ENCODE measurements at regions not wholly inside any gene's neighbourhood (a gene's known extent, or its start where the extent isn't known, plus 50 kb on each side); places are given as distances from the start of the nearest gene placed in this dataset.
A peak's percentile ranks its signal among the peaks of the same experiment; 100 is the strongest.

DNA sequence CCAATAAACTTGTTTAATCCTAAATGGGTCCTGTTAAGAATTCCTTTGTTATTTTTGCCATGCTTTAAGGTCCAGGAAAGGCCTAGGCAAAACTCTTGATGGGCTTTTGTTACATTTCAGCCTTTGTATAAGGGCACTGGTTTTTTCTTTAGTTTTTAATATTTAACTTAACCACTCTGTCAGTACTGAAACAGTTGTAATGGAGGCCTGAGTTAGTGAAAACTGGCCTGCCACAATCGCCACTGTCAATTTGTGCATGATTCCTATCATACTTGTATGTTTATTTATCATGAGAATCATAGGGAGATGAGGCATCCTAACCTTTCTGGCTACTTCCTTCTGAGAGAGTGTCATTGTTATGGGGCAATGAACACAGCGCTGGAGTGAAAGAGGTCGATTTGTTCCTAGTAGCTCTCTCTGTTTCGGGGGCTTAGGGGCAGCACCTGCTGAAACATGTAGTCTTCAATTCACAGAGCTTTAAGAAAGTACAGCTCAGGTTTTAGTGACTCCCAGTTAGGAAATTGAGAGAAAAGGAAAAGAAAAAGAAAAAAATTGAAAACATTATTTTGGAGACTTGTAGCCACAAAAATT lies 393.8 kb upstream of the FSTL5 start:
- DNase-seq (ENCODE audit: low read depth in 1 of 2, low spot score in 2 of 2) = no peak

DNA sequence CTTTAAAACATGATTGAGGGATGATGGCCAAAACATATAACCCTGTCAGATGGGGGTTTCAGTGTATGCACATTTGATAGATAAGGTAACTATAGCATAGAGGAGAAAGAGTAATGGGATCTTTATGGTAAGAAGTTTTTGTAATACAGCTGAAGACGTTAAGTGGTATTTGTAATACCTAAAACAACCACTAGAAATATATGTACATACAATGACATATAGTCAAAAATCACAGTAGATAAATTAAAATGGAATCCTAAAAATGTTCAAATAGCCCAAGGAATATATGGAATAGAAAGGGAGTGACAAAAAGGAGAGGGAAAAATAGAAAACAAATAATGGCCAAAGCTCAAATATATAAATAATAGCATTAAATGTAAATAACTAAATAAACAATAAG lies 371.3 kb upstream of the FSTL5 start:
- Histone ChIP-seq H3K27me3 (replicated peaks) (no peaks in the 10 kb centered on the region), H3K36me3 (no peaks in the 10 kb centered on the region), H3K4me1 (replicated peaks) (no peaks in the 10 kb centered on the region)

More for the DNA sequence above, 393.8 kb upstream of the FSTL5 start:
- Histone ChIP-seq H3K27me3 (replicated peaks) (no peaks in the 10 kb centered on the region), H3K27ac (no peak overlapping the region), H3K36me3 (no peaks in the 10 kb centered on the region), H3K9me3 (replicated peaks) (no peaks in the 10 kb centered on the region), H3K4me1 (replicated peaks) (no peaks in the 10 kb centered on the region), H3K4me3 (no peak overlapping the region)

DNA sequence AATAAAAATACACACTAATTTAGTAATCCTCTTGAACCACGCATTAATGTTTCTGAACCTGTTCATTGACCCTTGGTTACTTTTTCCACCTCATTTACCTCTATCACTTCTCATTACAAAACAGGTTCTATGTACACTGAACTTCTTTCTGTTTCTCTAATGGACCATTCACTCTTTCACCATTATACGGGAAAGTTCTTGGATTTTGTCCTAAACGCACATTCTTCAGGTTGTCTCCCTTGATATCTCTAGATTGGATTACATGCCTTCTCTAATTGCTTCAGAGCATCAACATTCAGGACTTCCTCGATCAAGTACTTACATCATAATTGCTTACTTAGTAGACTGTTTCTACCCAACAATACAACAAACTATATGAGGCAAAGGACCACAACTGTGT lies 359.4 kb upstream of the FSTL5 start:
- Histone ChIP-seq H3K27ac (no peak overlapping the region), H3K9me3 (replicated peaks) (no peaks in the 10 kb centered on the region), H3K27me3 (replicated peaks) (no peaks in the 10 kb centered on the region), H3K36me3 (no peaks in the 10 kb centered on the region), H3K4me1 (replicated peaks) (no peaks in the 10 kb centered on the region), H3K4me3 (no peak overlapping the region)
- DNase-seq (ENCODE audit: low read depth in 1 of 2, low spot score in 2 of 2) = no peak

More for the DNA sequence above, 371.3 kb upstream of the FSTL5 start:
- no peak overlapping the region for H3K4me3 ChIP-seq
- DNase-seq (ENCODE audit: low read depth in 1 of 2, low spot score in 2 of 2) = no peak
- H3K27ac ChIP-seq = no peak overlapping the region
- H3K9me3 ChIP-seq (replicated peaks) = no peaks in the 10 kb centered on the region

DNA sequence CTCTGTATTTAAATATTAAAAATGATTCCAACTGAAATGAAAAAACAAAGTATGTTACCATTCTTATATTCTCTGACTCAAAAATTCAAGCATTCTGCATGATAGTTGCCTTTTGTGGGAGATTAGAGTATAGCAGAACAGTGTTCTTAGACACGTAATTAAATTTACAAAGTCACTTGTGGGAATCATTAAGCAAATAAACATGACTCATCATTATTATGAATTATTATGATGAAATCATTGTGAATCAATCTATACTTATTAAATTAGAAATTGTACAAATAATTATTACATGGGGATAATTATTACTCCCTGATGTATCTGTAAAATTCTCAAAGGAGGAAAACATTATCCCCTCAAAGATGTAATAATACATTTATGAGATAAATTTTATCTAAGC lies 358.9 kb upstream of the FSTL5 start:
- DNase-seq (ENCODE audit: low read depth in 1 of 2, low spot score in 2 of 2) = no peak
- H3K4me3 ChIP-seq = no peak overlapping the region
- no peaks in the 10 kb centered on the region for H3K27me3 ChIP-seq (replicated peaks)
- H3K36me3 ChIP-seq = no peaks in the 10 kb centered on the region
- H3K4me1 ChIP-seq (replicated peaks) = no peaks in the 10 kb centered on the region
- no peaks in the 10 kb centered on the region for H3K9me3 ChIP-seq (replicated peaks)
- no peak overlapping the region for H3K27ac ChIP-seq

DNA sequence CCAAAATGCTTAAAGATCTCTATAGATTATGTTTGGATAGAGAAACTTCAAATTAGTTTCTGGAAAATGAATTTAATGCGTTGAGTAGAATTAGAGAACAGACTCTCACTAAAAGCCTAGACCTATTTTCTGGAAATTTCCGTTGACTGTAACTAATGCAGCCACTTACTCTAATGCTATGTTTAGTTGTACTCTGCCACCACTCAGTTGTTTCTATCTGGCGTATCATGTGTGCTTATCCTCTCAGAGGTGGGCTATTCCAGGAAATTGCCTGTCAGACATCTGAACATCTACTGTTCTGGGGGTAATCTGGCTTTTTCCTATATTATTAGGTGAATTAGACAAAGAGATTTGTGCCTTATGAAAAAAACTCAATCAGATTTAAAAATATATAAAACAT lies 347.1 kb upstream of the FSTL5 start:
- no peaks in the 10 kb centered on the region for H3K36me3 ChIP-seq
- no peaks in the 10 kb centered on the region for H3K9me3 ChIP-seq (replicated peaks)
- H3K4me3 ChIP-seq = no peak overlapping the region
- DNase-seq (ENCODE audit: low read depth in 1 of 2, low spot score in 2 of 2) = no peak
- H3K27me3 ChIP-seq (replicated peaks) = no peaks in the 10 kb centered on the region
- H3K27ac ChIP-seq = no peak overlapping the region
- H3K4me1 ChIP-seq (replicated peaks) = no peaks in the 10 kb centered on the region

DNA sequence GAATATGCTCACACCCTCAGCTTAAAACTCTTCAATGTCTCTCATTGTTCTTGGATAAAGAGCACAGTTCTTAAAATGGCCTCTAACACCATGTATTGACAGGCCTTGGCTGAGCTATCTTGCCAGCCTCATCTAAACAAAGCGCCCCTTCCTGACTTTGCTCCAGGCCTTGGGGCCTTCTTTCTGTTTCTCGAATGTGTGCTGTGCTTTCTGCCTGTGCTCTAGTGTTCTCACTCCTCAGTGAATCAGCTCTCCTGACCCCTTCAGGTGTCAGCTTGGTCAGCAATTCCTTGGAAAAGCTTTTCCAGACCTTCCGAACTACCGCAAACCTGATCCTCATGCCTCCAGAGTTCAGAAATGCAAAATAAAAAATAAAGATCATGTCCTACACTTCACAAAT lies 346.3 kb upstream of the FSTL5 start:
- Histone ChIP-seq H3K9me3 (replicated peaks) (no peaks in the 10 kb centered on the region), H3K27me3 (replicated peaks) (no peaks in the 10 kb centered on the region), H3K36me3 (no peaks in the 10 kb centered on the region), H3K27ac (no peak overlapping the region), H3K4me1 (replicated peaks) (no peaks in the 10 kb centered on the region), H3K4me3 (no peak overlapping the region)
- DNase-seq (ENCODE audit: low read depth in 1 of 2, low spot score in 2 of 2) = no peak

DNA sequence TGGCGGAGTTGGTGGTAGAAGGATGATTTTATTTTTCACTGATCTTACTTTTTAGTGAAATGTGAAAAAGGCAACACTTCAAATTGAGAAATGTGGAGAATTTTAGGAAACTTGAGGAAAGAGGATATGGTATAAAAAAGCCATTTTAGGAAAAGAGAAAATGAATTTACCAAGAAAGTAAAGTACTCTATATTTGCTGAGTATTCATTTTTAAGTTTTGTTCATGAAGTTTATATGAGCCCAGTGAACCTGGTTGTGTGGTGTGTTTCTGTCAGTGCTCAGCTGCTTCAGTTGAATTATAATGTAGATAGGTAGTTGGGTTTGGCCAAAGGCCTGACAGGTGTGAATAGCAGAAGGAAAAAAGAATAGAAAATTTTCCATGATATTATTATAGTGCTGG lies 345.5 kb upstream of the FSTL5 start:
- H3K27me3 ChIP-seq (replicated peaks) = no peaks in the 10 kb centered on the region
- DNase-seq (ENCODE audit: low read depth in 1 of 2, low spot score in 2 of 2) = no peak
- H3K27ac ChIP-seq = no peak overlapping the region
- H3K36me3 ChIP-seq = no peaks in the 10 kb centered on the region
- no peak overlapping the region for H3K4me3 ChIP-seq
- no peaks in the 10 kb centered on the region for H3K9me3 ChIP-seq (replicated peaks)
- H3K4me1 ChIP-seq (replicated peaks) = no peaks in the 10 kb centered on the region

DNA sequence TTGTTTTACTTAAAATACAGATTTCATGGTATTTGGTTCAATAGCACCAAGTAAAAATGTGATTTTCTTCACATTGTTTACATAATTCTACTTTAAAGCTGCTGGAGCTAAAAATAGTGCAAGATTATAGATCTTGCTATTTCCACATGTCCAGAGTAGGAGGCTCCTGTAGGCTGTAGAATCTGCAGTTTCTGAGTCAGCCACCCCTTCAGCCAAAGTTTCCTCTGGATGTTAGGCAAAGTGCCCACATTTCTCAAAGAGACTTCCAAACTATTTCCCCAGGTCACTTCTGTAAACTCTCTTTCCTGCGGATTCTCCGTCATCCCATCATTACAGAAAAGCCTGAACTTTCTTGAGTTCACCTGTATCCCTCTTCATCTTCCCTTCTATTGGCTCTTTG lies 342.5 kb upstream of the FSTL5 start:
- DNase-seq (ENCODE audit: low read depth in 1 of 2, low spot score in 2 of 2) = no peak

DNA sequence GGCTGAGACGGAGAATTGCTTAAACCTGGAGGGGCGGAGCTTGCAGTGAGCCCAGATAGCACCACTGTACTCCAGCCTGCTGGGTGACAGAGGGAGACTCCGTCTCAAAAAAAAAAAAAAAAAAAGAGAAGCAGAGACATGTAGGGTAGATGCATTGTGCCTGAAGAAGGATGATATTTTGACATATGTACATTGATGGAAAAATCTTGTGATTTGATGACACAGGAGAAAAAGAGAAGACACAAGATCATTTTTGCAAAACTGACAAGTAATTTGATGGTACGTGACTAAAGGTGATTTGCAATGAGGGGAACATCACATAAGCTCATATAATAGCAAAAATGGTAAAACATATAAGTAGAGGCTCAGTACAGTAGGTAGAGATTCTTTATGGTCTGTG lies 340.1 kb upstream of the FSTL5 start:
- H3K4me1 ChIP-seq (replicated peaks) = no peaks in the 10 kb centered on the region
- no peaks in the 10 kb centered on the region for H3K9me3 ChIP-seq (replicated peaks)
- H3K4me3 ChIP-seq = no peak overlapping the region
- DNase-seq (ENCODE audit: low read depth in 1 of 2, low spot score in 2 of 2) = no peak
- no peak overlapping the region for H3K27ac ChIP-seq
- no peaks in the 10 kb centered on the region for H3K27me3 ChIP-seq (replicated peaks)
- H3K36me3 ChIP-seq = no peaks in the 10 kb centered on the region

More for the DNA sequence above, 342.5 kb upstream of the FSTL5 start:
- Histone ChIP-seq H3K9me3 (replicated peaks) (no peaks in the 10 kb centered on the region), H3K4me1 (replicated peaks) (no peaks in the 10 kb centered on the region), H3K4me3 (no peak overlapping the region), H3K27me3 (replicated peaks) (no peaks in the 10 kb centered on the region), H3K36me3 (no peaks in the 10 kb centered on the region), H3K27ac (no peak overlapping the region)

DNA sequence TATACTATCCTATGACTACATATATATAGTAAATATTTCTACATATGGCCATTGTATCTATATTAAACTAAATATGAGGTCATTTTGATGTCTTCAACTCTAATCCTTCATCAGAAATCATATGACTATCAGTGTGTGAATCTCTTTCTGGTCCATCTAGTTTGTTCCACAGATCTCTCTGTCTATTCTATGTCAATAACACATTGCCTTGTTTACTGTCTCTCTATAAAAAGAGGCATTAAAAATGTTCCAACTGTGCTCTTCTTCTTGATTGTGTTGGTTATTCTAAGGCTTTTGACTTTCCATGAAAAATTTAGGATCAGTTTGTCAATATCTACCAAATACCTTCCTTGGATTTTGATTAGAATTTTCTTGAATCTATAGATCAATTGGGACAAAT lies 338.3 kb upstream of the FSTL5 start:
- H3K27ac ChIP-seq = no peak overlapping the region
- H3K4me1 ChIP-seq (replicated peaks) = no peaks in the 10 kb centered on the region
- no peaks in the 10 kb centered on the region for H3K9me3 ChIP-seq (replicated peaks)
- no peaks in the 10 kb centered on the region for H3K36me3 ChIP-seq
- no peak for DNase-seq (ENCODE audit: low read depth in 1 of 2, low spot score in 2 of 2)
- no peak overlapping the region for H3K4me3 ChIP-seq
- H3K27me3 ChIP-seq (replicated peaks) = no peaks in the 10 kb centered on the region

DNA sequence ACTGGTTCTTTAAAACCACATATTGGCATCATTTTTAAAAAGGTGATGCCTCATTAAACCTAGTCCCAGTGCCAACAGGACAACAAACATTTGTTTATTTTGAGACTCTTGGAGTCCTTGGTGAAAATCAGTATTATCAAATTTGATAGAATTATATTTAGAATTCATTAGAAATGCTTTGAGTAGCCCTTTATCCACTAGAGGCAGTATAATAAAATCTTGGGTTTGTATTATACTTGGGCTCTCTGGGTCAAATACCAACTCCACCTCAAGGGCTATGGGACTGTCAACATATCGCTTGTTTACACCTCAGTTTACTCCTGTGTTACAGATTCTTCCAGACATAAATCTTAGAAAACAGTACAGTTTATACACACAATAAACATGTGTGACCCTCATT lies 335.7 kb upstream of the FSTL5 start:
- Histone ChIP-seq H3K36me3 (no peaks in the 10 kb centered on the region), H3K27ac (no peak overlapping the region), H3K27me3 (replicated peaks) (no peaks in the 10 kb centered on the region), H3K9me3 (replicated peaks) (no peaks in the 10 kb centered on the region), H3K4me1 (replicated peaks) (no peaks in the 10 kb centered on the region), H3K4me3 (no peak overlapping the region)
- DNase-seq (ENCODE audit: low read depth in 1 of 2, low spot score in 2 of 2) = no peak

DNA sequence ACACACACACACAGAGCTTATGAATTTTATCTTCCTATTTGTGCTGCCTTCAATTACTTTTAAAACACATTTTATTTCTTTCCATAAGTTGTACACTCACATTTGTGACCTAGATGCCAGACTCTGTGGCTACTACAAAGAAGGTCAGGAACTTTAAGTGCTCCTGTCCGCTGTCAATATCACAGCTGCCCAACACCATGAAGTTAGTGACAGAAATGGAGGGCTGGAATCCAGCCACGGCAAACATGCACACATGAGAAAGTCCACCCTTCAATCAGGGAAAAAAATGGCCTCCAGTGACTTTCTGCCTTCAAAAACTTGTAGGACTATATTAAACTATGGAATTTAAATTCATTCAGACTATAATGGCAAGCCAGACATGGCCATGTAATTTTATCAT lies 334.4 kb upstream of the FSTL5 start:
- Histone ChIP-seq H3K4me1 (replicated peaks) (no peaks in the 10 kb centered on the region), H3K4me3 (no peak overlapping the region), H3K36me3 (no peaks in the 10 kb centered on the region), H3K27me3 (replicated peaks) (no peaks in the 10 kb centered on the region), H3K27ac (no peak overlapping the region), H3K9me3 (replicated peaks) (no peaks in the 10 kb centered on the region)
- DNase-seq (ENCODE audit: low read depth in 1 of 2, low spot score in 2 of 2) = no peak

DNA sequence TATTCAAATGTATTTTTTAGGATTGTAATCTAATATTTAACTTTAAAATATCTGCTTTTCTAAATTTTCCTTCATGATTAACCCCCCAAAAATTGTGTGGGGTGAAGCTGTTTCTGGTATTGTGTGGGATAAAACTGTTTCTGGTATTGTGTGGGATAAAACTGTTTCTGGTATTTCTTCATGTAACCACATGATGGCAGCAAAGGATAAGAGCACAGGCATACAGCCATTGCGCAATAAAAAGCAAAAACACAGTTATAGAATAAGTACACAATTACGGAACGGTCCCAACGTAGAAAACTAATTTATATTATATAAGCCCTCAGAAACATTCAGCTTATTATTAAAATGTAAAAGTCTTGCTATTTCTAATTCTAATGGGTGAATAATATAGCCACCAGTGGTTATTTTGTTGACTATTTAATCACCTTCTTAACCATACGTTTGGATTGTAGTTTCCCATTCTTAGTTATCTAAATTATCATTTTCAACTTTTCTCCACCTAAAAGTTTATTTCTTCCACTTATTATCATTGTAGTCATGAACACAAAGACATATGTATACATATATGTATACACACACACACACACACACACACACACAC lies 333.9 kb upstream of the FSTL5 start:
- H3K27ac ChIP-seq = no peak overlapping the region
- H3K27me3 ChIP-seq (replicated peaks) = no peaks in the 10 kb centered on the region
- H3K4me1 ChIP-seq (replicated peaks) = no peaks in the 10 kb centered on the region
- peak in 1 of 2 experiments; percentile 7 for DNase-seq (ENCODE audit: low read depth in 1 of 2, low spot score in 2 of 2)
- H3K4me3 ChIP-seq = no peak overlapping the region
- H3K9me3 ChIP-seq (replicated peaks) = no peaks in the 10 kb centered on the region
- H3K36me3 ChIP-seq = no peaks in the 10 kb centered on the region

DNA sequence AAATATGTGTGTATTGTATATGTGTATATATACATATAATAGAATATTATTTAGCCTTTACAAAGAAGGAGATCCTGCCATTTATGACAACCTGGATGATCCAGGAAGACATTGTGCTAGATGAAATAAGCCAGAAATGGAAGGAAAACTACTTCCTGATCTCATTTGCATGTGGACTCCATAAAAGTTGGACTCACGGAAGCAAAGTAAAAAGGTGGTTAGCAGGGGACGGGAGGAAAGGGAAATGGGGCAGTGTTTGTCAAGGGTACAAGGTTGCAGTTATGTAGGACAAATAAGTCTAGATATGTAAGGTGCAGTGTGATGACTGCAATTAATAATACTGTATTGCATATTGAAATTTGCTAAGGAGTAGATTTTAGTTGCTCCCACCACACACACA lies 331.1 kb upstream of the FSTL5 start:
- H3K9me3 ChIP-seq (replicated peaks) = no peaks in the 10 kb centered on the region
- H3K27me3 ChIP-seq (replicated peaks) = no peaks in the 10 kb centered on the region

DNA sequence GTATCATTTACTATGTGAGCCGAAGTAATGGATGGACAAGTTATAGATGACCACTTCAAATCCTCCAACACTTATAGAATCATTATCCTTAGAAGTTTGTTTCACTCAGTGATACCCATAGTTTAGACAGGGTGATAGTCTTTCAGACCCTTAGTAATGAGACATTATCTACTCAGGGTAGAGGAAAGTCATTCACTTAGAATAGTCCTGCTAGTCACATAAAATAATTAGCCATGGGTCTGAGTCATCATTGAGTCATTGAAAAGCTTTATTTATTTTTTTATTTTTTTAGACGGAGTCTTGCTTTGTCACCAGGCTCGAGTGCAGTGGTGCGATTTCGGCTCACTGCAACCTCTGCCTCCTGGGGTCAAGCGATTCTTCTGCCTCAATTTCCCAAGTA lies 321.7 kb upstream of the FSTL5 start:
- H3K27ac ChIP-seq = no peak overlapping the region
- H3K4me1 ChIP-seq (replicated peaks) = no peaks in the 10 kb centered on the region
- no peaks in the 10 kb centered on the region for H3K9me3 ChIP-seq (replicated peaks)
- peak in 1 of 2 experiments; percentile 6 for DNase-seq (ENCODE audit: low read depth in 1 of 2, low spot score in 2 of 2)
- H3K4me3 ChIP-seq = no peak overlapping the region
- H3K27me3 ChIP-seq (replicated peaks) = no peaks in the 10 kb centered on the region
- no peaks in the 10 kb centered on the region for H3K36me3 ChIP-seq

More for the DNA sequence above, 331.1 kb upstream of the FSTL5 start:
- Histone ChIP-seq H3K4me3 (no peak overlapping the region), H3K27ac (no peak overlapping the region), H3K36me3 (no peaks in the 10 kb centered on the region), H3K4me1 (replicated peaks) (no peaks in the 10 kb centered on the region)
- DNase-seq (ENCODE audit: low read depth in 1 of 2, low spot score in 2 of 2) = no peak
